Brain microvascular endothelial cell (primary cell): ENCODE measurements at regions not wholly inside any gene's neighbourhood (a gene's known extent, or its start where the extent isn't known, plus 50 kb on each side); places are given as distances from the start of the nearest gene placed in this dataset.
"Not testable (repeated sequence)": the region's sequence is repeated elsewhere in the genome, so short reads cannot be mapped to it uniquely, and the experiment has no call there.

Experiments used
- DNase-seq: peaks from one replicate; pipeline ENCODE4 v3.0.0-alpha.2; 2020
- H3K27ac ChIP-seq: fragments of 250-450 bp; sonication (Bioruptor Pico); 2 replicates; pipeline ENCODE4 v1.5.1; 2020; ENCODE audit warnings: mild to moderate bottlenecking, moderate library complexity
- H3K27me3 ChIP-seq: fragments of 250-450 bp; sonication (Bioruptor Pico); replicated peaks from 2 replicates; pipeline ENCODE4 v1.5.1; 2020; ENCODE audit warnings: mild to moderate bottlenecking
- H3K36me3 ChIP-seq: fragments of 250-450 bp; sonication (Bioruptor Pico); replicated peaks from 2 replicates; pipeline ENCODE4 v1.5.1; 2020; ENCODE audit warnings: mild to moderate bottlenecking
- H3K4me3 ChIP-seq: 2 replicates; pipeline ENCODE4 v1.5.1; 2011; ENCODE audit warnings: low read depth, mild to moderate bottlenecking, control low read depth, low read length, moderate library complexity
- CTCF ChIP-seq: IDR thresholded peaks from 2 replicates; pipeline ENCODE4 v1.5.1; 2011; ENCODE audit warnings: low read depth, mild to moderate bottlenecking, moderate library complexity, low read length, control low read depth, inconsistent platforms; ENCODE audit errors: missing control alignments
- in situ Hi-C: cut with HindIII; loops from 2 replicates; pipeline ENCODE4 v1.10.0; 2017; ENCODE audit warnings: low sequenced_read_pairs, low pct_ligation_motif_present

- Histone ChIP-seq H3K27ac (peak overlapping the region; percentile 57), H3K36me3 (no peaks in the 10 kb centered on the region), H3K27me3 (no peaks in the 10 kb centered on the region), H3K4me3 (no peak overlapping the region)
- no peak for TF ChIP-seq CTCF
- DNase-seq: peak; percentile 68
- in situ Hi-C loops: no loop called here
Measured at GRCh38 chr3:198112031-198112430, 152.0 kb downstream of the LMLN start.

- H3K36me3 ChIP-seq: no peaks in the 10 kb centered on the region
- peak overlapping the region; percentile 4 for H3K27ac ChIP-seq
- no peak for TF ChIP-seq CTCF
- DNase-seq: peak; percentile 25
- H3K4me3 ChIP-seq: peak overlapping the region; percentile 44
- in situ Hi-C loops: no loop called here
- no peaks in the 10 kb centered on the region for H3K27me3 ChIP-seq
Measured at GRCh38 chr3:198113206-198114053, 153.4 kb downstream of the LMLN start.

GRCh38 chr3:198114516-198114915 is 154.5 kb downstream of the LMLN start:
- H3K4me3 ChIP-seq, DNase-seq, H3K27ac ChIP-seq, H3K36me3 ChIP-seq, H3K27me3 ChIP-seq, in situ Hi-C loops: not testable (repeated sequence)

GRCh38 chr3:198122184-198122583 is 162.2 kb downstream of the LMLN start:
- H3K4me3 ChIP-seq, H3K36me3 ChIP-seq, DNase-seq, H3K27ac ChIP-seq, H3K27me3 ChIP-seq, in situ Hi-C loops: not testable (repeated sequence)

GRCh38 chr3:198137038-198137835 is 177.2 kb downstream of the LMLN start:
- H3K36me3 ChIP-seq, H3K4me3 ChIP-seq, H3K27me3 ChIP-seq, in situ Hi-C loops, H3K27ac ChIP-seq, DNase-seq: not testable (repeated sequence)

- H3K36me3 ChIP-seq, H3K27me3 ChIP-seq, in situ Hi-C loops, H3K4me3 ChIP-seq, H3K27ac ChIP-seq, DNase-seq: not testable (repeated sequence)
Measured at GRCh38 chr3:198138205-198138604, 178.2 kb downstream of the LMLN start.

- H3K4me3 ChIP-seq, H3K27me3 ChIP-seq, H3K36me3 ChIP-seq, H3K27ac ChIP-seq, DNase-seq, in situ Hi-C loops: not testable (repeated sequence)
Measured at GRCh38 chr3:198139037-198139436, 179.0 kb downstream of the LMLN start.

GRCh38 chr3:198139513-198140167 is 179.6 kb downstream of the LMLN start:
- H3K27me3 ChIP-seq, H3K27ac ChIP-seq, DNase-seq, H3K36me3 ChIP-seq, in situ Hi-C loops, H3K4me3 ChIP-seq: not testable (repeated sequence)

GRCh38 chr3:198143300-198144137 is 183.5 kb downstream of the LMLN start:
- H3K4me3 ChIP-seq, H3K27ac ChIP-seq, H3K36me3 ChIP-seq, H3K27me3 ChIP-seq, DNase-seq, in situ Hi-C loops: not testable (repeated sequence)

GRCh38 chr3:198145231-198145784 is 185.3 kb downstream of the LMLN start:
- H3K36me3 ChIP-seq, H3K27ac ChIP-seq, H3K4me3 ChIP-seq, DNase-seq, H3K27me3 ChIP-seq, in situ Hi-C loops: not testable (repeated sequence)

GRCh38 chr3:198146070-198146469 is 186.1 kb downstream of the LMLN start:
- in situ Hi-C loops, H3K4me3 ChIP-seq: not testable (repeated sequence)
- DNase-seq: peak; percentile 14

More at GRCh38 chr3:198146070-198146469, 186.1 kb downstream of the LMLN start:
- H3K27ac ChIP-seq, H3K36me3 ChIP-seq, H3K27me3 ChIP-seq: not testable (repeated sequence)
